B cell (primary cell): ENCODE measurements at regions not wholly inside any gene's neighbourhood (a gene's known extent, or its start where the extent isn't known, plus 50 kb on each side); places are given as distances from the start of the nearest gene placed in this dataset.
A peak's percentile ranks its signal among the peaks of the same experiment; 100 is the strongest.

Experiments used
- ATAC-seq: fragments of 200-7000 bp; cut with Tn5 transposase; one replicate; pipeline ENCODE4 v1.10.0; 2021; ENCODE audit warnings: low read depth, mild to moderate bottlenecking, moderate number of reproducible peaks, moderate library complexity
- CTCF ChIA-PET: fragments of 350-600 bp; sonication (Branson Sonifier 250); formaldehyde crosslinking; loops from one replicate; lab custom pipeline; 2021; ENCODE audit warnings: antibody characterized with exemption, inconsistent platforms; lab: Charles Lee
- POLR2A ChIA-PET: fragments of 350-600 bp; sonication (Branson Sonifier 250); formaldehyde crosslinking; loops from one replicate; lab custom pipeline; 2021; ENCODE audit warnings: antibody characterized with exemption; lab: Charles Lee
- DNase-seq: peaks from one replicate; pipeline ENCODE4 v3.0.0; 2013
- H2AFZ ChIP-seq: 2 replicates; pipeline ENCODE4 v1.6.1; 2012; ENCODE audit warnings: mild to moderate bottlenecking, low read depth, low read length; ENCODE audit not compliant: insufficient read depth, poor library complexity, severe bottlenecking
- H3K27ac ChIP-seq, 2 donors: 1 replicate in 1 of 2; 2 replicates in 1 of 2; pipeline ENCODE4 v1.5.1; 2012 to 2013; ENCODE audit warnings: low read length in 2 of 2, mild to moderate bottlenecking in 2 of 2, moderate library complexity in 1 of 2
- H3K27me3 ChIP-seq, 4 experiments: fragments of 200-600 bp in 1 of 4; sonication (generic) in 1 of 4; replicated peaks in 1 of 4; 1 replicate in 2 of 4; 2 replicates in 2 of 4; pipeline versions ENCODE4 v1.6.1 to v1.7.0; 2013 to 2016; ENCODE audit warnings: low read length in 3 of 4, mild to moderate bottlenecking in 2 of 4, mixed read lengths in 1 of 4, moderate library complexity in 1 of 4; ENCODE audit not compliant: insufficient read depth in 4 of 4, control insufficient read depth in 3 of 4; ENCODE audit errors: control extremely low read depth in 1 of 4
- H3K36me3 ChIP-seq, 2 experiments: replicated peaks in 1 of 2; 1 replicate in 1 of 2; 2 replicates in 1 of 2; pipeline versions ENCODE4 v1.6.1 to v1.7.1; 2013; ENCODE audit warnings: low read length in 1 of 2; ENCODE audit not compliant: insufficient read depth in 2 of 2, control insufficient read depth in 1 of 2; ENCODE audit errors: control extremely low read depth in 1 of 2, extremely low read depth in 1 of 2
- H3K4me1 ChIP-seq, 2 donors: fragments of 200-600 bp in 1 of 2; sonication (generic) in 1 of 2; 1 replicate in 1 of 2; 2 replicates in 1 of 2; pipeline versions ENCODE4 v1.5.1 to v1.6.1; 2013 to 2017; ENCODE audit warnings: low read length in 2 of 2; ENCODE audit not compliant: control insufficient read depth in 2 of 2, insufficient read depth in 2 of 2
- H3K4me2 ChIP-seq: replicated peaks from 2 replicates; pipeline ENCODE3; 2012; ENCODE audit warnings: mild to moderate bottlenecking, low read depth, low read length; ENCODE audit not compliant: poor library complexity, severe bottlenecking
- H3K4me3 ChIP-seq, 5 experiments: fragments of 200-600 bp in 1 of 5; sonication (generic) in 1 of 5; 1 replicate in 3 of 5; 2 replicates in 2 of 5; pipeline versions ENCODE4 v1.5.1 to v1.7.0; 2011 to 2016; ENCODE audit warnings: low read length in 4 of 5, mild to moderate bottlenecking in 4 of 5, low read depth in 2 of 5, control low read depth in 1 of 5, moderate library complexity in 1 of 5; ENCODE audit not compliant: insufficient read depth in 1 of 5; ENCODE audit errors: control extremely low read depth in 1 of 5, extremely low read depth in 1 of 5
- H3K79me2 ChIP-seq: fragments of 200-600 bp; sonication (generic); one replicate; pipeline ENCODE4 v1.6.0; 2016; ENCODE audit warnings: low read length; ENCODE audit not compliant: control insufficient read depth, insufficient read depth
- H3K9ac ChIP-seq: fragments of 200-600 bp; sonication (generic); 2 replicates; pipeline ENCODE4 v1.6.1; 2017; ENCODE audit warnings: mild to moderate bottlenecking, low read length, moderate library complexity
- H3K9me3 ChIP-seq, 3 donors: one replicate each; pipeline versions ENCODE4 v1.6.1 to v1.7.1; 2013; ENCODE audit warnings: low read length in 2 of 3; ENCODE audit not compliant: control insufficient read depth in 2 of 3, insufficient read depth in 1 of 3; ENCODE audit errors: control extremely low read depth in 1 of 3
- H4K20me1 ChIP-seq: 2 replicates; pipeline ENCODE4 v1.6.0; 2012; ENCODE audit warnings: mild to moderate bottlenecking, low read length; ENCODE audit not compliant: insufficient read depth, control insufficient read depth, poor library complexity, severe bottlenecking
- H3K27ac Mint-ChIP-seq: one replicate; pipeline ENCODE4 v1.8.0; 2021; ENCODE audit warnings: mixed read lengths
- H3K27me3 Mint-ChIP-seq: one replicate; pipeline ENCODE4 v1.8.0; 2021; ENCODE audit warnings: mixed read lengths
- H3K4me1 Mint-ChIP-seq: one replicate; pipeline ENCODE4 v1.8.0; 2021; ENCODE audit warnings: mixed read lengths
- H3K4me3 Mint-ChIP-seq: one replicate; pipeline ENCODE4 v1.8.0; 2021; ENCODE audit warnings: mixed read lengths
- H3K9me3 Mint-ChIP-seq: one replicate; pipeline ENCODE4 v1.8.0; 2022; ENCODE audit warnings: mixed read lengths; ENCODE audit not compliant: insufficient read depth
- CTCF ChIP-seq: fragments of 200-600 bp; IDR thresholded peaks from one replicate; pipeline ENCODE4 v1.8.0; 2022; ENCODE audit warnings: antibody characterized with exemption, mild to moderate bottlenecking
- EZH2 ChIP-seq: IDR thresholded peaks from 2 replicates; pipeline ENCODE4 v1.6.1; 2012; ENCODE audit warnings: borderline replicate concordance, low read depth, mild to moderate bottlenecking, moderate library complexity, low read length; ENCODE audit not compliant: insufficient read depth, poor library complexity, severe bottlenecking
- WGBS: methylation state at CpG from one replicate; pipeline ENCODE4 v1.1.5; 2013; ENCODE audit warnings: missing lambda C conversion rate; ENCODE audit not compliant: insufficient coverage; 5-methylcytosine and 5-hydroxymethylcytosine counted together
- intact Hi-C: fragments of 100-400 bp; cut with micrococcal nuclease; formaldehyde crosslinking; loops from one replicate; pipeline ENCODE4 v1.10.0; 2022

- Histone ChIP-seq H3K36me3 (no peaks in the 10 kb centered on the region), H4K20me1 (no peaks in the 10 kb centered on the region), H3K4me1 (peaks cover 17 to 22% of the 10 kb centered on the region in 2 donors), H3K27me3 (no peaks in the 10 kb centered on the region), H3K9me3 (no peaks in the 10 kb centered on the region), H3K27ac (peak overlapping the region in 1 of 2 donors; percentile 20), H2AFZ (peak overlapping the region; percentile 34), H3K9ac (no peak overlapping the region), H3K4me2 (peak overlapping the region; percentile 16), H3K4me3 (no peak overlapping the region), H3K79me2 (no peaks in the 10 kb centered on the region)
- ChIA-PET CTCF (interaction anchor here (0.5 to 0.7 kb wide), 2 partner anchors 108 to 167 kb away, joined by 3 read pairs; no protein-coding TSS in a partner anchor), POLR2A (interaction anchor here (0.8 to 1.0 kb wide), 2 partner anchors 15 to 225 kb away, joined by 3 to 4 read pairs; partner anchors contain the start of gene BTG1)
- peak; percentile 45 for DNase-seq
- no peaks in the 10 kb centered on the region for H3K27me3 Mint-ChIP-seq
- H3K9me3 Mint-ChIP-seq: no peaks in the 10 kb centered on the region
- peaks cover 34% of the 10 kb centered on the region for H3K4me1 Mint-ChIP-seq
- ATAC-seq: peak; percentile 47
- H3K27ac Mint-ChIP-seq: peak overlapping the region; percentile 86
- peak overlapping the region; percentile 7 for H3K4me3 Mint-ChIP-seq
- TF ChIP-seq EZH2 (no peak), CTCF (no peak)
- intact Hi-C loops: no loop called here
Observed at GRCh38 chr12:92370828-92371227, 225.2 kb upstream of the BTG1 start.

- H2AFZ ChIP-seq: no peak overlapping the region
- no peak overlapping the region for H3K27ac ChIP-seq
- no peaks in the 10 kb centered on the region for H4K20me1 ChIP-seq
- no peak overlapping the region for H3K4me2 ChIP-seq
- Mint-ChIP-seq H3K9me3 (no peaks in the 10 kb centered on the region), H3K27ac (no peak overlapping the region), H3K4me1 (peaks cover 44% of the 10 kb centered on the region), H3K27me3 (no peaks in the 10 kb centered on the region), H3K4me3 (no peak overlapping the region)
- ChIA-PET POLR2A (no interaction called here), CTCF (interaction anchor here (0.6 kb wide), 1 partner anchor 65 kb away, joined by 3 read pairs; no protein-coding TSS in a partner anchor)
- H3K4me3 ChIP-seq: no peak overlapping the region
- peaks cover 27 to 32% of the 10 kb centered on the region in 2 donors for H3K4me1 ChIP-seq
- H3K9me3 ChIP-seq: no peaks in the 10 kb centered on the region
- intact Hi-C loops: no loop called here
- H3K9ac ChIP-seq: no peak overlapping the region
- no peaks in the 10 kb centered on the region for H3K36me3 ChIP-seq
- no peaks in the 10 kb centered on the region for H3K27me3 ChIP-seq
- DNase-seq (no peak), ATAC-seq (no peak)
- no CpG with 5 or more reads among the region's 2 CpGs for WGBS
- TF ChIP-seq EZH2 (no peak), CTCF (no peak)
- H3K79me2 ChIP-seq: no peaks in the 10 kb centered on the region
Observed at GRCh38 chr12:92369636-92370035, 224.0 kb upstream of the BTG1 start.
